CD4-positive, alpha-beta T cell treated with Interferon alpha-2 for 1 hour (primary cell): ENCODE measurements at regions not wholly inside any gene's neighbourhood (a gene's known extent, or its start where the extent isn't known, plus 50 kb on each side); places are given as distances from the start of the nearest gene placed in this dataset.

Experiments used
- DNase-seq, 2 donors: peaks; one replicate each; pipeline ENCODE4 v3.0.0-alpha.2; 2020 to 2022

DNA sequence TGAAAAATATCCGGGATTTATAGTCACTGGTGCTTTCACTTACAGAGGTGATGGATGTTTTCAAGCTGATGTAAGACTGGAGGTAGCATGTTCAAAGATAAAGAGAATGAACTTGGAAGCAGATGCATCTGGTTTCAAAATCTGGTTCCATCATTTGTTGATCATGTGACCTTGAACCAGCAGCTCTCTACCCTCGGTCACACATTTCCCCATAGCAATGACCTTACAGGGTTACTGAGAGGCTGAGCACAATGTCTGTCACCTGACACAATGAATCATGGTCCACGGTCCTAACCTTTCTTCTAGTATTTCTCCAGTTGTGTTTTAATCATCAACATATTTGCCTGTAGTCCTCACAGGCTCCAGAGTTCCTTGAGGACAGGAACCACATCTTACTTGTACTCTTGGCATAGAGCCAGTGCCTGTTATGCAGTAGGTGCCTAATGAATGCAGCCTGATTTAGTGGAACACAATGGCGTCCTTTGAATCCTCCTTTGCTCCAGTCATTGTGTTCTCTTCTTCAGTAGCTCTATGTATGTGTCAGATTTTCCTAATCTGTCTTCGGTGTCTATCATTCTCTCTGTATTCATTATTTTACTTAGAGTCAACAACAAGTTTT, 667.3 kb downstream of the PTPRU start:
- no peak for DNase-seq

- no peak for DNase-seq
Measured at GRCh38 chr1:29901624-29902325, 665.5 kb downstream of the PTPRU start.

DNA sequence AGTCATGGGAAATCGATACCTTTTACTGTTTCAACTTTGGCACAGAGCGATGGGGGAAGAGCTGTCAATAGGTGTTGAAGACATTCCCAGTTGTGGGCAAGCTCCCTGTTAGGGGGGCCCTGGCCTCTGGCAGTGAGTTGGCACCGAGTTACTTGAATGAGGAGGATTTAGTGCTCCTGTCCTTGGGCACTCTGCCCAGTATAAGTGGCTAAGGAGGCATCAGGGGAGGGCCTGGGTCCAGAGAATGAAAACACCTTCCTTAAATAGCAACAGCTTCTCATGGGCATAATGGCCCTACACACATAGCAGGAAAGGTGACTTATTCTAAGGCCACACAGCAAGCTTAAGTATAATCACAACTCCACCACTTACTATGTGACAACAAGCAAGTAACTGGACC, 664.4 kb downstream of the PTPRU start:
- DNase-seq, result no peak

GRCh38 chr1:29900104-29900679, 663.9 kb downstream of the PTPRU start:
- no peak for DNase-seq

DNA sequence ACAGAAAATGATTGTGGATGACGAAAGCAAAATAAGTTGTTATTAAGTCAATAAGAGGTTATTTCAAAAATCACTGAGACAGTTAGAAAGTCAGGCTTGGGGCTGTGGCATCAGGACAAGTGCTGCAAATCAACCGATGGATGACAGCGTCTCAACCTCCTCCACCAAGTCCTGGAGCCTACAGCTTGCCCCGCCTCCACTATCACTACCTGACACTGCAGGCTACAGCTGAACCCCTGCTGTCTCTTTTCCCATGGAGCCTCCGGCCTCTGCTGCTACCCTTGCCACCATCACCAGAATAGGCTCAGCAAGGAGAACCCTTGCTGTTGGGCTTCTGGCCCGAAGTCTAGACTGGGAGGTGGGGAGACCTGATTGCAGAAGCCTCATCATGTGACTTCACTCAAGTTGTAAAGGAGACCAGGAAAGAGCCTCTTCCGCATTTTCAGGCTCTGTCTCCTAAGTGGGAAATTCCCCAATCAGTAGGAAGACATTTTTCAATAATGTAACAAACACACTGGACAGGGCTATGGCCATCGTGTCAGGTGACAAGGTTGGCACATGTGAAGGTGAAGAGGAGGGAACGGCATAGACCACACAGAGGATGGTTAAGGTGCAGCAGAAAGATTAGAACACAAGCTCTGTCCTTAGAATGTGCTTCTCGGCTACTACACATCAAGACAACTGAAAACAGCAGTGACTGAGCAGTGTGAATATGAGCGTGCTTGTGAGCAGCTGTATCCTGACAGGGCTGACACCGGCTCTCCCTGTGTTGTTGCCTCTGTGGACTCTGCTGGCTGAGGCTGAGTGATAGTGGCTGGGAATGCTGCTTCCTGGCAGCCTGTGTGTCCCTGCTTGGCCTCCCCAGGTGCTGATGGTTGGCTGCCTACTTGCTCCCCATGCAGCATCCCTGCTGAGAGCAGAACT, 660.7 kb downstream of the PTPRU start:
- DNase-seq, result no peak

DNA sequence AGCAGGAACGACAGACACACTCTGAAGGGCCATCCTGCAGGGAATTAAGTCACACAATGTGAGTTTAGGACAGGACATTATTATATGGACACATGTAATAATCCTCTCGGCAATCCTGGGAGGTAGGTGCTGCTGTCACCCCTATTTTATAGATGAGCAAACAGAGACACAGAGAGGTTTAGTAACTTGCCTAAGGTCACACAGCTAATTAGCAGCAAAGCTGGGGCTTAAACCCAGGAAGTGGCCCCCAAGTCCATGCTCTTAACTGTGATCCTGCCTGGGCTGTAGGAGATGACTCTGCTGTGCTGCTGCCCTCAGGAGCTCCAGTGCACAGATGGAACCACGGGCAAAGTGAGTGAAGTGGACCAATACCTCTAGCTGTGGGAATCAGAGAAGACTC, 660.0 kb downstream of the PTPRU start:
- DNase-seq, result no peak

GRCh38 chr1:29895201-29895600, 658.9 kb downstream of the PTPRU start:
- no peak for DNase-seq

DNA sequence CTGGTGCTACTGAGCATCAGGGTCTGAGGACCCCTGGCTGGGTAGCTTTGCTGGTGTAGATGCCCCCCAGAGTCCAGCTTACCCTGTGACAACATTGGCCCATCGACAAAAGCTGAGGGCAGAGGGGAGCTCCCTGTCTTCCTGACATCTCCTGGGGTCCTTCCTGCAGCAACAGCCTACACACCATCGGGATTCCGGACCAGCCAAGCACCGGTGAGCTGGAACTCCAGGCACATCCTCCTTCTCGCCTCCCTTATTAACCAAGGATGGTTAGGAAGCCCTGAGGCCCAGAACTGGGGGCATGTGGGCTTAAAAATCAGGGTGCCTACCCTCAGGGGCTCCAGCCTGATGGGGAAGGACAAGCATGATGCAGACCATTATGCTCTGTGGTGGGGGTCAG, 658.0 kb downstream of the PTPRU start:
- no peak for DNase-seq

GRCh38 chr1:29893806-29894205, 657.5 kb downstream of the PTPRU start:
- no peak for DNase-seq

GRCh38 chr1:29893046-29893723, 656.9 kb downstream of the PTPRU start:
- DNase-seq, result no peak

DNA sequence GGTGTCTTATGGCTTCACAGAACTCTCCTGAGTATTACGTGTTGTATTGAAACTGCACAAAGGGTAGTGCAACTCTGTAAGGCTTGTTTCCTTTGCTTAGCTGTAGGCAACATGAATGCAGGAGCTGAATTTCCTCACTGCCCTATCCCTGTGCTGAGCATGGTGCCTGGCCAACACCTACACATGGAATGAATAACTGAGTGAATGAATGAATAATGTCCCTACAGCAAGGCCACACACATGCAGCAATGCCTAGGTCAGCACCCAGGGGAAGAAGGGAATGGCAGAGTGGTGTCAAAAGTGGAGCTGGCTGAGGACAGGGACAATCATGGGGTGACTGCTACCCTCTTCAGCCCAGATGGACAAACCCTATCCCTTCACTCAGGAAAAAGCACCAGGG, 655.9 kb downstream of the PTPRU start:
- DNase-seq, result no peak

DNA sequence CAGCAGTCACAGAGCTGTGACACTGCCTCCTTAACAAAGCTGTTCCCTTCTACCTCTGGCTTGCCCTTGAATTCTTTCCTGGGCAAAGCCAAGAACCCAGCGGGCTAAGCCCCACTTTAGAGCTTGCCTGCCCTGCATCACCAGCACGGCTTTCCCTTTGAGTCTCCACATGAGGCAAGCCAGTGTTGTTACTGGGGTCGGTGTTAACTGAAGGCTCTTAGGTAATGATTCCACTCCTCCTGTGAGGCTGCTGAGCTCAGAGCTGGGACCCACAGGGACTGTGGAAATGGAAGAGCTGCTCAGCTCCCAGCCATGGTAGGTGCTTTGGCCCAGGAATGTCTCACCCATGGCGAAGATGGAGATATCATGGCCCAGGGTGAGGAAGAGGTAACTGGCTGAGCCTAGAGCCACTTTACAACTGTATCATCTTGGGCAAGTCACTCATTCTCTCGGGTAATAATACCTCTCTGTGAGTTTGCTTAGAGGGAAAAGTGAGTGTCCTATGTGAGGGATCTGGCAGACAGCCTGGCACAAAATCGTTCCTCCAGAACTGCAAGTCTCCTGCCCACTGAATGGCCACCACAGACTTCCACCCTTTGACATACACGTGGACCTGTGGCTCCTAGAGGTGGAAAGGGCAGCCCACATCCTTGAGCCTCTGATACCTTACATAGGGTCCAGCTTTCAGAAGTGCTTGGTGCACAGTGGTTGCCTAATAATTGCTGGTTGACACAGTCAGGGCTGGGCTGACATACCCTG, 654.1 kb downstream of the PTPRU start:
- DNase-seq, result no peak

DNA sequence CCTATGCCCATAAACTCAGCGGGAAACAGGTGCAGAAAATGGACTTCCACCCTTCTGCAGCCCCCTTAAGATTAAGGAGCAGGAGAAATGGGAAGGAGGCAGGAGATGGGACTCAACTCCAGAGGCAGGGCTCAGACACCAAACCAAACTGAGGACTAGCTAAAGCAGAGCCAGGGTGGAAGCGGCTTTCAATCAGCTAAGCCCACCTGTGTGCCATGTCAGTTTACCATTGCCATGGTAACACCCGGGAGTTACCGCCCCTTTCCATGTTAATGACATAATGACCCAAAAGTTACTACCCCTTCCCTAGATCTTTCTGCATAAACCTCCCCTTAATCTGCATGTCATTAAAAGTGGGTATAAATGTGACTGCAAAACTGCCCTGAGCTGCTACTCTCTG, 653.5 kb downstream of the PTPRU start:
- DNase-seq, result no peak

DNA sequence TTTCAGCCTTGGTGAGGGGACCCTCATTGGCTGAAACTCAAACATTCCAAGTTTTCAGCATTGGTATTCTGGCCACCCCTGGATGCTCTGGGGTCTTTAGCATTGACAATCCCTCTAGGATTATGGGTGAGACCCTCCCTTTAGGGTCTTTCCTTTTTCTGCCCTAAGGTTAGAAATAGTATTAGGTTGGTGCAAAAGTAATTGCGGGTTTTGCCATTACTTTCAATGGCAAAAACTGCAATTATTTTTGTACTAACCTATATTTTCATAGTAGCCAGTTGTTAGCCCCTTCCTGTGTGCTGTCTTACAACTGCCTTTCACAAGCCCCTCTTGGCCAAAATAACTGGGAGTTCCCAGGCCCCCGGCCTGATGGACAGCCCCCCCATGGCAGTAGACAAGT, 648.4 kb downstream of the PTPRU start:
- DNase-seq, result no peak

DNA sequence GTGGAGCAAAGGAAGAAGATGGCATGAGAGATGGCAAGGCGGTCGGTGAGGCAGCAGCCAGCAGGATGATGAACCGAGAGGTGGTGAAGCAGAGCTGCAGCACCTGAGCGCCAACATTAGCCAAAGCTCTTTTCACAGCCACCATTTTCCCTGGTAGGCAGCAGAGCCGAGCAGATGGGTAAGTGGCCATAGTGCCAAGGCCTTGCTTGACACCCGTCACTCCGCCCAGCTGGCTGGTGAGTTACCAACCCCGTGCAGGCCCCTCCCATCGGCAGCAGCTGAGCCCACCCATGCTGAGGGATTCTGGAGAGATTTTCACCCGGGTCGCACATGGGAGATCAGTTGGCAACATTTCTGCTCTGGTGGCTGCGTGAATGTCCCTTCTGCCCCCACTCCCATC, 647.7 kb downstream of the PTPRU start:
- DNase-seq, result no peak

GRCh38 chr1:29883411-29883832, 647.1 kb downstream of the PTPRU start:
- DNase-seq, result no peak

- no peak for DNase-seq
Measured at GRCh38 chr1:29880556-29880955, 644.2 kb downstream of the PTPRU start.

DNA sequence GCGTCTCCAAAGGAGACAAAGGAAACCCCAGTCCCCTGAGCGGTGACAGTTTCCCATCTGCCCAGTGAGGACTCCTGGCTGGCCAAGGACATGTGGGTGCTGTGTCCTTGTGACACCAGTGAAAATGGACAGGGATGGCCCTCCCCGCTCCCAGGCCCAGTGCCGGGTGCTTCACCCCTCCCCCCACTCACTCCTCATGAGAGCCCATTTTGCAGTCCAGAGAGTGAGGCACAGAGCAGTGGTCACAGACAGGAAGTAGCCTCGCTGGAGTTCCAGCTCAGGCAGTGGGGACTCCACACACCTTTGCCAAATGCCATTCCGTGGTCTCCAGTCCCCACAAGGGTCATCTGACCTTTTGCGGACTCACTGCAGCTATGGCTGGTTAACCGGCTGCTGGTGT, 642.9 kb downstream of the PTPRU start:
- DNase-seq, result no peak

GRCh38 chr1:29878501-29878900, 642.2 kb downstream of the PTPRU start:
- DNase-seq, result no peak

GRCh38 chr1:29876902-29877301, 640.6 kb downstream of the PTPRU start:
- no peak for DNase-seq

DNA sequence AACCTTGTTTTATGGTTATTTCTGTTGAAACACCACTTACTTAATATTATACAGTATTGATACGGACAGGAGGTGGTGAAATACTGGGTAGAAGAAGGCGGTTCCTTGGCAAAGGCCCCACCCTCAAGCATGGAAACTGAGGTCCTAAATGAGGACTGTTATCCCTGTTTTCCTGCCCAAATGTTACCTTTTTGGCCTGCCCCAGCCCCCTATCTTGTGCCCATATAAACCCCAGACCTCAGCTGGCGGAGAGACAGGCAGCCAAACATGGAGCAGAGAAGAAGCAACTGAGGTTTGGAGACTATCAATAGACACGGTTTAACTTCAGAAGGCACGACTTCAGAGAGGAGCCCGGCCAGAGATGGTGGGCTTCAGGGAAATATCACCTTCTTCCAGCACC, 640.1 kb downstream of the PTPRU start:
- no peak for DNase-seq

DNA sequence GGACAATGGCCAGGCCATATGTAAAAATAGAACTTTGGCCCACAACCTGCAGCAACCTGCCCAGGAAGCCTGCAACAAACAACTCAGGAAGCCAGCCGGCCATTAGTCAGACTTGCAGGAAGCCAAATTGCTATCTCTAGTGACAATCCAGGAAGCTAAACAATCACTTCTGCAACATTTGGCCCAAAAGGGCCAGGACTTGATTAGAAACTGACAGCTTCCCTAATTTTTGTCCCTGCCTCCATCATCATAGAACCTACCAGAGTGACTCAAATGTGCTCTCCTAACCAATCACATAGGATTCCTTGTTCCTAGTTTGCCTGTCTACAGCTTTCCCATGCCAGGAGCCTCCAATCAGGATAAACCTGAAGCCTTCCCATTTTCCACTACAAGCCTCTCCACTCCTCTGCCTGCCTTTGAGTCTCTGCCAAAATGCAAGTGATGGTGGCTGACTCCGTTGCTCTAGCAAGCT, 639.3 kb downstream of the PTPRU start:
- no peak for DNase-seq
